IMR-90 (cell line): ENCODE measurements at regions not wholly inside any gene's neighbourhood (a gene's known extent, or its start where the extent isn't known, plus 50 kb on each side); places are given as distances from the start of the nearest gene placed in this dataset.

Source experiments
- ATAC-seq: fragments of 200-7000 bp; cut with Tn5 transposase; 2 replicates; pipeline ENCODE4 v1.9.1; 2020; ENCODE audit warnings: low read depth, mild to moderate bottlenecking, moderate library complexity
- BruUV-seq: library from RNA; stranded (reverse); fragments of 400-500 nt; replicated peaks from 2 replicates; lab custom pipeline; 2021; lab: Mats Ljungman, UMichigan
- CTCF ChIA-PET: fragments of 300-600 bp; formaldehyde crosslinking; extraction: SDS; loops from one replicate; lab custom pipeline; 2021; ENCODE audit warnings: antibody characterized with exemption; lab: Yijun Ruan, JAX
- POLR2A ChIA-PET: fragments of 300-600 bp; sonication (Branson Sonifier 250); formaldehyde crosslinking; loops from one replicate; lab custom pipeline; 2022; ENCODE audit warnings: antibody characterized with exemption; ENCODE audit not compliant: unreplicated experiment; lab: Charles Lee
- DNase-seq: peaks from one replicate; pipeline ENCODE4 v3.0.0; 2013
- H2AFZ ChIP-seq: replicated peaks from 2 replicates; pipeline ENCODE3; 2013; ENCODE audit warnings: low read length, mild to moderate bottlenecking; ENCODE audit not compliant: poor library complexity
- H2AK5ac ChIP-seq: 2 replicates; pipeline ENCODE4 v1.6.1; 2013; ENCODE audit warnings: low read depth, low read length, inconsistent platforms
- H2AK9ac ChIP-seq: replicated peaks from 2 replicates; pipeline ENCODE3; 2013; ENCODE audit warnings: mild to moderate bottlenecking, low read depth, low read length, moderate library complexity; ENCODE audit not compliant: poor library complexity
- H2BK120ac ChIP-seq: 2 replicates; pipeline ENCODE4 v1.6.1; 2013; ENCODE audit warnings: low read depth, low read length, inconsistent platforms
- H2BK15ac ChIP-seq: 3 replicates; pipeline ENCODE4 v1.6.1; 2013; ENCODE audit warnings: low read depth, low read length, inconsistent platforms
- H2BK20ac ChIP-seq: 2 replicates; pipeline ENCODE4 v1.6.1; 2013; ENCODE audit warnings: low read depth, mild to moderate bottlenecking, inconsistent platforms, low read length, moderate library complexity
- H2BK5ac ChIP-seq: 2 replicates; pipeline ENCODE4 v1.6.1; 2013; ENCODE audit warnings: mild to moderate bottlenecking, low read depth, low read length, inconsistent platforms; ENCODE audit not compliant: poor library complexity, severe bottlenecking
- H3K14ac ChIP-seq: replicated peaks from 2 replicates; pipeline ENCODE4 v1.6.1; 2013; ENCODE audit warnings: low read depth, low read length, inconsistent platforms
- H3K18ac ChIP-seq: 2 replicates; pipeline ENCODE4 v1.6.1; 2013; ENCODE audit warnings: low read depth, low read length, control low read depth
- H3K23ac ChIP-seq: 2 replicates; pipeline ENCODE4 v1.6.1; 2013; ENCODE audit warnings: low read depth, low read length, inconsistent platforms
- H3K27ac ChIP-seq: 2 replicates; pipeline ENCODE4 v1.5.1; 2013; ENCODE audit warnings: mild to moderate bottlenecking, control low read depth, low read length; ENCODE audit not compliant: insufficient read depth
- H3K27me3 ChIP-seq: 2 replicates; pipeline ENCODE4 v1.6.1; 2013; ENCODE audit warnings: low read length; ENCODE audit not compliant: control insufficient read depth, insufficient read depth
- H3K36me3 ChIP-seq: 2 replicates; pipeline ENCODE4 v1.6.1; 2013; ENCODE audit warnings: low read length, mixed read lengths; ENCODE audit not compliant: control insufficient read depth, insufficient read depth
- H3K4ac ChIP-seq: 2 replicates; pipeline ENCODE4 v1.6.1; 2013; ENCODE audit warnings: low read depth, low read length, inconsistent platforms
- H3K4me1 ChIP-seq: 2 replicates; pipeline ENCODE4 v1.6.1; 2013; ENCODE audit warnings: low read length, mixed read lengths; ENCODE audit not compliant: control insufficient read depth, insufficient read depth
- H3K4me2 ChIP-seq: 2 replicates; pipeline ENCODE4 v1.6.1; 2013; ENCODE audit warnings: low read depth, mild to moderate bottlenecking, control low read depth, low read length, moderate library complexity
- H3K4me3 ChIP-seq: 2 replicates; pipeline ENCODE4 v1.5.1; 2013; ENCODE audit warnings: low read depth, mild to moderate bottlenecking, control low read depth, low read length, moderate library complexity; ENCODE audit not compliant: insufficient read depth
- H3K56ac ChIP-seq: 2 replicates; pipeline ENCODE4 v1.6.1; 2013; ENCODE audit warnings: low read length, inconsistent platforms; ENCODE audit not compliant: insufficient read depth; ENCODE audit errors: extremely low read depth
- H3K79me1 ChIP-seq, 2 experiments: 2 replicates each; pipeline ENCODE4 v1.6.1; 2013; ENCODE audit warnings: low read length in 2 of 2, inconsistent platforms in 1 of 2, low read depth in 1 of 2
- H3K9ac ChIP-seq: 2 replicates; pipeline ENCODE4 v1.6.1; 2013; ENCODE audit warnings: low read depth, low read length, control low read depth
- H3K9me1 ChIP-seq: 2 replicates; pipeline ENCODE4 v1.6.1; 2013; ENCODE audit warnings: low read length, inconsistent platforms; ENCODE audit not compliant: insufficient read depth
- H3K9me3 ChIP-seq: 2 replicates; pipeline ENCODE4 v1.6.1; 2013; ENCODE audit warnings: low read length; ENCODE audit not compliant: control insufficient read depth, insufficient read depth
- H4K20me1 ChIP-seq: 2 replicates; pipeline ENCODE4 v1.6.1; 2013; ENCODE audit warnings: low read length, inconsistent platforms; ENCODE audit not compliant: insufficient read depth
- H4K5ac ChIP-seq: 2 replicates; pipeline ENCODE4 v1.6.1; 2013; ENCODE audit warnings: mild to moderate bottlenecking, low read depth, low read length, control low read depth
- H4K8ac ChIP-seq, 2 experiments: 2 replicates each; pipeline ENCODE4 v1.6.1; 2013; ENCODE audit warnings: low read depth in 2 of 2, low read length in 2 of 2, control low read depth in 1 of 2, inconsistent platforms in 1 of 2
- H4K91ac ChIP-seq: 2 replicates; pipeline ENCODE4 v1.6.1; 2013; ENCODE audit warnings: low read depth, low read length, inconsistent platforms; ENCODE audit not compliant: insufficient read depth
- BHLHE40 ChIP-seq: fragments of 150-350 bp; IDR thresholded peaks from 2 replicates; pipeline ENCODE4 v1.6.1; 2016; ENCODE audit warnings: mild to moderate bottlenecking, low read depth, low read length
- CEBPB ChIP-seq: IDR thresholded peaks from 2 replicates; pipeline ENCODE4 v1.6.1; 2012; ENCODE audit warnings: low read depth, low read length, improper control_type of control experiment
- CHD1 ChIP-seq: IDR thresholded peaks from 2 replicates; pipeline ENCODE4 v1.6.1; 2012; ENCODE audit warnings: low read depth, low read length, improper control_type of control experiment
- FOS ChIP-seq: fragments of 150-350 bp; IDR thresholded peaks from 2 replicates; pipeline ENCODE4 v1.6.1; 2016; ENCODE audit warnings: low read depth, low read length
- MAFK ChIP-seq: IDR thresholded peaks from 2 replicates; pipeline ENCODE4 v1.6.1; 2012; ENCODE audit warnings: low read depth, low read length, improper control_type of control experiment
- MAZ ChIP-seq: IDR thresholded peaks from 2 replicates; pipeline ENCODE4 v1.6.1; 2012; ENCODE audit warnings: low read depth, mild to moderate bottlenecking, low read length, improper control_type of control experiment, moderate library complexity, borderline replicate concordance
- MXI1 ChIP-seq: IDR thresholded peaks from 2 replicates; pipeline ENCODE4 v1.6.1; 2012; ENCODE audit warnings: low read depth, mild to moderate bottlenecking, low read length, moderate library complexity, borderline replicate concordance
- NFE2L2 ChIP-seq: fragments of 150-350 bp; IDR thresholded peaks from 2 replicates; pipeline ENCODE4 v1.6.1; 2016; ENCODE audit warnings: low read depth, mild to moderate bottlenecking, low read length
- POLR2A ChIP-seq: IDR thresholded peaks from 2 replicates; pipeline ENCODE4 v1.6.1; 2012; ENCODE audit warnings: mild to moderate bottlenecking, low read depth, low read length
- RAD21 ChIP-seq: IDR thresholded peaks from 2 replicates; pipeline ENCODE4 v1.6.1; 2012; ENCODE audit warnings: low read length, improper control_type of control experiment
- RCOR1 ChIP-seq: IDR thresholded peaks from 2 replicates; pipeline ENCODE4 v1.6.1; 2012; ENCODE audit warnings: mild to moderate bottlenecking, low read length, improper control_type of control experiment; ENCODE audit not compliant: insufficient replicate concordance
- RFX5 ChIP-seq: IDR thresholded peaks from 2 replicates; pipeline ENCODE4 v1.8.0; 2012; ENCODE audit warnings: low read depth, mild to moderate bottlenecking, low read length, moderate library complexity
- SMC3 ChIP-seq: fragments of 150-350 bp; IDR thresholded peaks from 2 replicates; pipeline ENCODE4 v1.6.1; 2016; ENCODE audit warnings: low read depth, mild to moderate bottlenecking, antibody characterized with exemption, low read length, moderate library complexity
- WGBS, 2 experiments: methylation state at CpG; one replicate each; pipeline versions ENCODE4 v1.1.5 to v1.1.7; 2013; ENCODE audit warnings: missing lambda C conversion rate in 2 of 2; ENCODE audit not compliant: insufficient read length in 1 of 2; ENCODE audit errors: extremely low coverage in 2 of 2; 5-methylcytosine and 5-hydroxymethylcytosine counted together
- dilution Hi-C: fragments of 300-500 bp; cut with HindIII; formaldehyde crosslinking; loops from one replicate; pipeline ENCODE4 v1.14.3; 2018; ENCODE audit warnings: low sequenced_read_pairs; ENCODE audit not compliant: unreplicated experiment
- in situ Hi-C: fragments of 300-500 bp; cut with MboI; formaldehyde crosslinking; loops from 3 replicates; pipeline ENCODE4 v1.14.3; 2019; ENCODE audit warnings: low sequenced_read_pairs, inconsistent platforms, mixed read lengths
- intact Hi-C: fragments of 100-400 bp; cut with micrococcal nuclease; formaldehyde crosslinking; loops from 2 replicates; pipeline ENCODE4 v1.10.0; 2022
- TF ChIP-seq, protein P1 (sequence below): fragments of 150-350 bp; IDR thresholded peaks from 2 replicates; pipeline ENCODE4 v1.6.1; 2016; ENCODE audit warnings: low read depth, mild to moderate bottlenecking, low read length, moderate library complexity, borderline replicate concordance
- TF ChIP-seq, protein P2 (sequence below): conservative IDR thresholded peaks from 2 replicates; pipeline ENCODE4 v1.5.1; 2012; ENCODE audit warnings: mild to moderate bottlenecking, low read depth, low read length, improper control_type of control experiment
- TF ChIP-seq, protein P3 (sequence below): fragments of 150-350 bp; IDR thresholded peaks from 2 replicates; pipeline ENCODE4 v1.6.1; 2017; ENCODE audit warnings: mild to moderate bottlenecking, antibody characterized with exemption, low read length, low read depth

DNA sequence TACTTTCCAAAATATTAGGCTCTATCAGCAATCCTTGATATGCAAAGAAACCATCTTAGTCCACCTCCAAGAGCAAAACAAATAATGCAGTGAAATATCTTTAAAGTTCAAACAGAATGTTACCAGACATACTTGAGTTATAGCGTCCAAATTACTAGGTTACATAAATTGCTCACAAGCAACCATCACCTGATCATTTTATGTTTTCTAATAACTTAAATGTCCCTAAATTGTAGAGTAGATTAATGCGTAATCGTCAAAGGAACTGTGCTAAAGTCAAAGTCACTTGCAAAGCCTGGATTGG is 350.6 kb upstream of the ARGLU1 start:
- no peak overlapping the region for H3K14ac ChIP-seq
- H2AFZ ChIP-seq, result no peak overlapping the region
- TF ChIP-seq, protein P1, sequence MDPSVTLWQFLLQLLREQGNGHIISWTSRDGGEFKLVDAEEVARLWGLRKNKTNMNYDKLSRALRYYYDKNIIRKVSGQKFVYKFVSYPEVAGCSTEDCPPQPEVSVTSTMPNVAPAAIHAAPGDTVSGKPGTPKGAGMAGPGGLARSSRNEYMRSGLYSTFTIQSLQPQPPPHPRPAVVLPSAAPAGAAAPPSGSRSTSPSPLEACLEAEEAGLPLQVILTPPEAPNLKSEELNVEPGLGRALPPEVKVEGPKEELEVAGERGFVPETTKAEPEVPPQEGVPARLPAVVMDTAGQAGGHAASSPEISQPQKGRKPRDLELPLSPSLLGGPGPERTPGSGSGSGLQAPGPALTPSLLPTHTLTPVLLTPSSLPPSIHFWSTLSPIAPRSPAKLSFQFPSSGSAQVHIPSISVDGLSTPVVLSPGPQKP, result no peak
- no peak for TF ChIP-seq FOS
- TF ChIP-seq SMC3, result no peak
- TF ChIP-seq CHD1, result no peak
- TF ChIP-seq RFX5, result no peak
- TF ChIP-seq NFE2L2, result no peak
- TF ChIP-seq, protein P2, sequence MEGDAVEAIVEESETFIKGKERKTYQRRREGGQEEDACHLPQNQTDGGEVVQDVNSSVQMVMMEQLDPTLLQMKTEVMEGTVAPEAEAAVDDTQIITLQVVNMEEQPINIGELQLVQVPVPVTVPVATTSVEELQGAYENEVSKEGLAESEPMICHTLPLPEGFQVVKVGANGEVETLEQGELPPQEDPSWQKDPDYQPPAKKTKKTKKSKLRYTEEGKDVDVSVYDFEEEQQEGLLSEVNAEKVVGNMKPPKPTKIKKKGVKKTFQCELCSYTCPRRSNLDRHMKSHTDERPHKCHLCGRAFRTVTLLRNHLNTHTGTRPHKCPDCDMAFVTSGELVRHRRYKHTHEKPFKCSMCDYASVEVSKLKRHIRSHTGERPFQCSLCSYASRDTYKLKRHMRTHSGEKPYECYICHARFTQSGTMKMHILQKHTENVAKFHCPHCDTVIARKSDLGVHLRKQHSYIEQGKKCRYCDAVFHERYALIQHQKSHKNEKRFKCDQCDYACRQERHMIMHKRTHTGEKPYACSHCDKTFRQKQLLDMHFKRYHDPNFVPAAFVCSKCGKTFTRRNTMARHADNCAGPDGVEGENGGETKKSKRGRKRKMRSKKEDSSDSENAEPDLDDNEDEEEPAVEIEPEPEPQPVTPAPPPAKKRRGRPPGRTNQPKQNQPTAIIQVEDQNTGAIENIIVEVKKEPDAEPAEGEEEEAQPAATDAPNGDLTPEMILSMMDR, result no peak
- TF ChIP-seq, protein P3, sequence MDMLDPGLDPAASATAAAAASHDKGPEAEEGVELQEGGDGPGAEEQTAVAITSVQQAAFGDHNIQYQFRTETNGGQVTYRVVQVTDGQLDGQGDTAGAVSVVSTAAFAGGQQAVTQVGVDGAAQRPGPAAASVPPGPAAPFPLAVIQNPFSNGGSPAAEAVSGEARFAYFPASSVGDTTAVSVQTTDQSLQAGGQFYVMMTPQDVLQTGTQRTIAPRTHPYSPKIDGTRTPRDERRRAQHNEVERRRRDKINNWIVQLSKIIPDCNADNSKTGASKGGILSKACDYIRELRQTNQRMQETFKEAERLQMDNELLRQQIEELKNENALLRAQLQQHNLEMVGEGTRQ, result no peak
- no peak for TF ChIP-seq MXI1
- no peak for TF ChIP-seq POLR2A
- TF ChIP-seq RCOR1, result no peak
- TF ChIP-seq MAFK, result no peak
- no peak for TF ChIP-seq CEBPB
- no peak for TF ChIP-seq BHLHE40
- TF ChIP-seq MAZ, result no peak
- TF ChIP-seq RAD21, result no peak
- H2BK5ac ChIP-seq, result no peak overlapping the region
- H2BK20ac ChIP-seq, result no peak overlapping the region
- no TSS peak for BruUV-seq
- in situ Hi-C loops, result loop anchor here (25.0 kb wide), 1 partner anchor 194 kb away; no protein-coding TSS in a partner anchor
- ATAC-seq (no peak), DNase-seq (no peak)
- no peaks in the 10 kb centered on the region for H3K36me3 ChIP-seq
- H4K8ac ChIP-seq, result no peak overlapping the region
- intact Hi-C loops, result loop anchor here (1.0 to 5.0 kb wide), 3 partner anchors 206 to 384 kb away; partner anchors contain the start of genes ARGLU1 and EFNB2
- H4K5ac ChIP-seq, result no peak overlapping the region
- no peaks in the 10 kb centered on the region for H3K79me1 ChIP-seq
- dilution Hi-C loops, result no loop called here
- no peaks in the 10 kb centered on the region for H3K4me1 ChIP-seq
- no peaks in the 10 kb centered on the region for H3K9me3 ChIP-seq
- H2AK9ac ChIP-seq, result no peak overlapping the region
- no peak overlapping the region for H3K18ac ChIP-seq
- H3K27ac ChIP-seq, result no peak overlapping the region
- no peak overlapping the region for H3K9ac ChIP-seq
- no peak overlapping the region for H2BK15ac ChIP-seq
- H2BK120ac ChIP-seq, result no peak overlapping the region
- ChIA-PET POLR2A (no interaction called here), CTCF (interaction anchor here (0.5 to 1.0 kb wide), 2 partner anchors 11 to 206 kb away, joined by 3 read pairs; no protein-coding TSS in a partner anchor)
- no peak overlapping the region for H3K4me3 ChIP-seq
- no peak overlapping the region for H2AK5ac ChIP-seq
- H3K9me1 ChIP-seq, result no peaks in the 10 kb centered on the region
- no peak overlapping the region for H3K56ac ChIP-seq
- H3K23ac ChIP-seq, result no peak overlapping the region
- no peak overlapping the region for H4K91ac ChIP-seq
- no peak overlapping the region for H3K4ac ChIP-seq
- no CpG with 5 or more reads among the region's 3 CpGs for WGBS, 2 experiments
- H3K4me2 ChIP-seq, result no peak overlapping the region
- peaks cover 1% of the 10 kb centered on the region; the same call in 1 of the 2 replicates for H3K27me3 ChIP-seq
- no peaks in the 10 kb centered on the region for H4K20me1 ChIP-seq
